ENCODE measurements at regions not wholly inside any gene's neighbourhood (a gene's known extent, or its start where the extent isn't known, plus 50 kb on each side); places are given as distances from the start of the nearest gene placed in this dataset.

- peak in 3 of 8 experiments; percentile 6 to 19 (median 10) for ATAC-seq (replicated peaks in 6 of 8)
- peaks cover 0 to 12% of the 10 kb centered on the region in 2 donors for H3K4me1 ChIP-seq (replicated peaks in 1 of 2)
- WGBS, 10 experiments = 20 to 88% (median 78%) methylated on average over 2 to 7 of the region's 14 CpGs; no CpG with 5 or more reads in 5 of the 10 experiments
- no peak overlapping the region for H3K4me3 ChIP-seq
- no peak overlapping the region for H3K27ac ChIP-seq
- in situ Hi-C loops (cut with MboI; ENCODE audit: low pct_unique_long_range_greater_than_20kb in 2 of 9, low sequenced_read_pairs in 9 of 9, unreplicated experiment in 9 of 9) = no loop called here
These were observed 64.2 kb upstream of the ZNF469 start for GRCh38 chr16:88318521-88318920.

- Histone ChIP-seq H3K27ac (no peak overlapping the region), H3K4me3 (no peak overlapping the region), H3K4me1 (replicated peaks in 1 of 2) (peaks cover 0 to 12% of the 10 kb centered on the region in 2 donors)
- no peak for ATAC-seq (replicated peaks in 6 of 8)
- 40 to 100% (median 100%) methylated on average over 1 to 3 of the region's 23 CpGs; no CpG with 5 or more reads in 4 of the 10 experiments for WGBS, 10 experiments
- in situ Hi-C loops (cut with MboI; ENCODE audit: low pct_unique_long_range_greater_than_20kb in 2 of 9, low sequenced_read_pairs in 9 of 9, unreplicated experiment in 9 of 9) = no loop called here
These were observed 63.4 kb upstream of the ZNF469 start for GRCh38 chr16:88319116-88319965.

GRCh38 chr16:88320947-88321634 lies 61.7 kb upstream of the ZNF469 start:
- in situ Hi-C loops (cut with MboI; ENCODE audit: low pct_unique_long_range_greater_than_20kb in 2 of 9, low sequenced_read_pairs in 9 of 9, unreplicated experiment in 9 of 9) = no loop called here
- 67 to 90% (median 80%) methylated on average over 1 to 13 of the region's 16 CpGs; no CpG with 5 or more reads in 3 of the 10 experiments for WGBS, 10 experiments
- Histone ChIP-seq H3K4me1 (replicated peaks in 1 of 2) (peaks cover 0 to 2% of the 10 kb centered on the region in 2 donors), H3K4me3 (no peak overlapping the region), H3K27ac (no peak overlapping the region)
- ATAC-seq (replicated peaks in 6 of 8) = peak in 2 of 8 experiments; percentile 27 to 62

GRCh38 chr16:88321635-88322499 lies 60.9 kb upstream of the ZNF469 start:
- H3K4me1 ChIP-seq (replicated peaks in 1 of 2) = no peaks in the 10 kb centered on the region
- 60 to 91% (median 90%) methylated on average over 1 to 13 of the region's 32 CpGs; no CpG with 5 or more reads in 5 of the 10 experiments for WGBS, 10 experiments
- ATAC-seq (replicated peaks in 6 of 8) = no peak
- no peak overlapping the region for H3K4me3 ChIP-seq
- in situ Hi-C loops (cut with MboI; ENCODE audit: low pct_unique_long_range_greater_than_20kb in 2 of 9, low sequenced_read_pairs in 9 of 9, unreplicated experiment in 9 of 9) = no loop called here
- no peak overlapping the region for H3K27ac ChIP-seq

DNA sequence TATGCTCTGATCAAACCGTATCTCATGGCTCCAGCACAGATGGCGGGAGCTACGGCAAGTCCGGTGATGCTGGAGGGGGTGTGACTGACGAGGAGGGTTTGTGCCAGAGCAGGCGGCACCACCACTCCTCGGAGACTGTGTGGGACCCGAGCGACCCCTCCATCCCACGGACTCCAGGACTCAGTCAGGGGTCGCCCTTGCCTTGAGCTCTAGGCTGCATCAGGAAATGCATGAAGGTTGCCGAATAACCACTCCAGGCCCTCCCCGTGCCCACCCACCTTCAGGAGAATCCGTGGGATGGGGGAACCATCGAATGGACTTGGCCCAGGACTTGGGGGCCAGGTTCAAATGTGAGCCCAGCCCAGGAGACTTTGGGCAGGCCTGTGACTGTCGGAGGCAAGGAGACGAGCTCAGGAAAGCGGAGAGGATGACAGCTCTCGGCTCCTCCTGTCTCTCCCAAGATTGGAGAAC lies 60.2 kb upstream of the ZNF469 start:
- no peaks in the 10 kb centered on the region for H3K4me1 ChIP-seq (replicated peaks in 1 of 2)
- H3K4me3 ChIP-seq = no peak overlapping the region
- ATAC-seq (replicated peaks in 6 of 8) = no peak
- in situ Hi-C loops (cut with MboI; ENCODE audit: low pct_unique_long_range_greater_than_20kb in 2 of 9, low sequenced_read_pairs in 9 of 9, unreplicated experiment in 9 of 9) = no loop called here
- WGBS, 10 experiments = 78 to 100% (median 80%) methylated on average over 1 to 6 of the region's 19 CpGs; no CpG with 5 or more reads in 6 of the 10 experiments
- no peak overlapping the region for H3K27ac ChIP-seq

DNA sequence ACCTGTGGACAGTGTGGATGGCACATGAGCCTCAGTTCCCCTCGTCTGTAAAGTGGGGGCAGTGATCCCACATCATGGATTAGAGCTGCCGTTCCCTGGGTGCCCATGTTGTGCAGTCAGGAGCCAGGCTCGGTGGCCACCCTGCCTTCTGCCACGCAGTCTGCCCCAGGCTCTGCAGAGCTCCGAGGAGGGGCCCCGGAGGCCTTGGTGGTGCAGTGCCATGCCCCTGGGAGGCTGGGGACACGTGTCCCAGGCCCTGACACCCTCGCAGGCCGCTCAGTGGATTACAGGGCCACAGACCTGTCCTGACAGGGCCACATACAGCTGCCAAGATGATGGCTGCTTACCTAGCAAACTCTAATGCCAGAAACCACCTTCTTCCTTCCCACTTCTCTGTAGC lies 59.7 kb upstream of the ZNF469 start:
- WGBS, 10 experiments = 0 to 67% (median 38%) methylated on average over 1 to 2 of the region's 9 CpGs; no CpG with 5 or more reads in 7 of the 10 experiments
- no peaks in the 10 kb centered on the region for H3K4me1 ChIP-seq (replicated peaks in 1 of 2)
- in situ Hi-C loops (cut with MboI; ENCODE audit: low pct_unique_long_range_greater_than_20kb in 2 of 9, low sequenced_read_pairs in 9 of 9, unreplicated experiment in 9 of 9) = no loop called here
- H3K27ac ChIP-seq = no peak overlapping the region
- no peak overlapping the region for H3K4me3 ChIP-seq
- ATAC-seq (replicated peaks in 6 of 8) = no peak

- ATAC-seq (replicated peaks in 6 of 8) = no peak
These were observed 59.0 kb upstream of the ZNF469 start for GRCh38 chr16:88323546-88324330.

DNA sequence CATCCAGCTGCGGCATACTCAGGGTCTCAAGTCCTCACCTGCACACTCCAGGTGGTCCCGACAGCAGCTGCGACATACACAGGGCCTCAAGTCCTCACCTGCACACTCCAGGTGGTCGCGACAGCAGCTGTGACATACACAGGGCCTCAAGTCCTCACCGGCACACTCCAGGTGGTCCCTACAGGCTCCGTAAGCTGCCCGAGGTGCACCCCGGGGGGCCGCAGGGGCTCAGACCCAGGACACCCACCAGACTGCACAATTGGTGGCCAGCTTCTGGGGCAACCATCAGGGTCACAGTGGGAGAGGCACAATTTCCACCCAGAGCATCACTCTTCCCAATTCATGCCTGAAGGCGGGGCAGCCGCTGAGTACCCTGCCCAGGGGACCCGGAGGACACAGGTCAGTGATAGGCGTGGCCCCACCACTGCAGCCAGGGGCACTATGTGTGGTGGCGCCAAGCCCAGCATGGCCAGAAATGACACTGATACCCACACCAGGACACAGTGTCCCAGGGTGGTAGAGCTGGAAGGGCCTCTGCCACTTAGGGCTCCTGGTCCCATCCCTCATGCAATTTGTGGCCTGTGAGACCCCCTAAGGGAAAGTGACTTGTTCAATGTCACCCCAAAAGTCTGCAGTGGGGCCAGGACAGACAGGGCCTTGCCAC lies 57.5 kb upstream of the ZNF469 start:
- ATAC-seq (replicated peaks in 6 of 8) = no peak
- no peak overlapping the region for H3K27ac ChIP-seq
- 100% methylated on average over 1 to 2 of the region's 15 CpGs; no CpG with 5 or more reads in 8 of the 10 experiments for WGBS, 10 experiments
- no peaks in the 10 kb centered on the region for H3K4me1 ChIP-seq (replicated peaks in 1 of 2)
- no peak overlapping the region for H3K4me3 ChIP-seq
- in situ Hi-C loops (cut with MboI; ENCODE audit: low pct_unique_long_range_greater_than_20kb in 2 of 9, low sequenced_read_pairs in 9 of 9, unreplicated experiment in 9 of 9) = no loop called here

More at GRCh38 chr16:88323546-88324330, 59.0 kb upstream of the ZNF469 start:
- WGBS, 10 experiments = 60 to 100% (median 91%) methylated on average over 1 to 3 of the region's 15 CpGs; no CpG with 5 or more reads in 4 of the 10 experiments
- in situ Hi-C loops (cut with MboI; ENCODE audit: low pct_unique_long_range_greater_than_20kb in 2 of 9, low sequenced_read_pairs in 9 of 9, unreplicated experiment in 9 of 9) = no loop called here
- Histone ChIP-seq H3K4me3 (no peak overlapping the region), H3K27ac (no peak overlapping the region), H3K4me1 (replicated peaks in 1 of 2) (no peaks in the 10 kb centered on the region)

DNA sequence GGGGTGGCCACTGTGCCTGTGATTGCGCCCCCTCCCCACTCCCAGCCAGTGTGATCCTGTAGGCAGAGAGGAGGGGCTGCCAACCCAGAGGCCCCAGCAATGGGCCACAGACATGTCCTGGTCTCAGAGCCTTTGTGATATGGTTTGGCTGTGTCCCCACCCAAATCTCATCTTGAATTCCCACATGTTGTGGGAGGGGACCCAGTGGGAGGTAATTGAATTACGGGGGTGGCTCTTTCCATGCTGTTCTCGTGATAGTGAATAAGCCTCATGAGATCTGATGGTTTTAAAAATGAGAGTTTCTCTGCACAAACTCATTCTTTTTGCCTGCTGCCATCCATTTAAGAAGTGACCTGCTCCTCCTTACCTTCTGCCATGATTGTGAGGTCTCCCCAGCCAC lies 56.8 kb upstream of the ZNF469 start:
- no peaks in the 10 kb centered on the region for H3K4me1 ChIP-seq (replicated peaks in 1 of 2)
- WGBS, 10 experiments = 10 to 100% (median 51%) methylated on average over 1 to 2 of the region's 3 CpGs; no CpG with 5 or more reads in 4 of the 10 experiments
- in situ Hi-C loops (cut with MboI; ENCODE audit: low pct_unique_long_range_greater_than_20kb in 2 of 9, low sequenced_read_pairs in 9 of 9, unreplicated experiment in 9 of 9) = no loop called here
- ATAC-seq (replicated peaks in 6 of 8) = peak in 1 of 8 experiments; percentile 49
- no peak overlapping the region for H3K27ac ChIP-seq
- H3K4me3 ChIP-seq = no peak overlapping the region

GRCh38 chr16:88326611-88327485 lies 55.9 kb upstream of the ZNF469 start:
- ATAC-seq (replicated peaks in 6 of 8) = no peak
- Histone ChIP-seq H3K4me3 (no peak overlapping the region), H3K4me1 (replicated peaks in 1 of 2) (no peaks in the 10 kb centered on the region), H3K27ac (no peak overlapping the region)
- in situ Hi-C loops (cut with MboI; ENCODE audit: low pct_unique_long_range_greater_than_20kb in 2 of 9, low sequenced_read_pairs in 9 of 9, unreplicated experiment in 9 of 9) = no loop called here
- 80 to 100% (median 90%) methylated on average over 1 to 8 of the region's 28 CpGs; no CpG with 5 or more reads in 3 of the 10 experiments for WGBS, 10 experiments

All from motor neuron (in vitro differentiated cells).